ENCODE measurements at regions not wholly inside any gene's neighbourhood (a gene's known extent, or its start where the extent isn't known, plus 50 kb on each side); places are given as distances from the start of the nearest gene placed in this dataset.

- TF ChIP-seq POLR2A (IDR thresholded peaks at IDR 0.05; ENCODE audit: low read depth, low read length) (no peak), CTCF (IDR thresholded peaks at IDR 0.05; ENCODE audit: extremely low read depth in 1 of 2, insufficient read depth in 1 of 2, low read depth in 1 of 2, low read length in 2 of 2) (no peak), POLR2AphosphoS5 (IDR thresholded peaks at IDR 0.05; ENCODE audit: insufficient read depth, low read depth, low read length) (no peak), MAX (IDR thresholded peaks at IDR 0.05; ENCODE audit: insufficient read depth, insufficient read length) (no peak), EZH2 (IDR thresholded peaks at IDR 0.05; ENCODE audit: borderline replicate concordance, low read depth, low read length, severe bottlenecking) (no peak), JUN (IDR thresholded peaks at IDR 0.05; ENCODE audit: borderline replicate concordance, insufficient read depth, insufficient read length, low read depth) (no peak), MYC (IDR thresholded peaks at IDR 0.05; ENCODE audit: low read depth, low read length) (no peak)
Measured at GRCh38 chr18:57921708-57922107, 118.6 kb upstream of the ATP8B1 start.

All from endothelial cell of umbilical vein (primary cell).